CD14-positive monocyte (primary cell): ENCODE measurements at regions not wholly inside any gene's neighbourhood (a gene's known extent, or its start where the extent isn't known, plus 50 kb on each side); places are given as distances from the start of the nearest gene placed in this dataset.

Source experiments
- DNase-seq, 3 donors: peaks; one replicate each; pipeline ENCODE4 v3.0.0-alpha.2; 2011 to 2022
- H2AFZ ChIP-seq: 2 replicates; pipeline ENCODE4 v1.6.0; 2012; ENCODE audit warnings: mild to moderate bottlenecking, low read depth, low read length, inconsistent platforms; ENCODE audit not compliant: insufficient read depth, poor library complexity, severe bottlenecking
- H3K27ac ChIP-seq, 2 donors: 1 replicate in 1 of 2; 2 replicates in 1 of 2; pipeline ENCODE4 v1.5.1; 2012 to 2013; ENCODE audit warnings: low read length in 2 of 2, control low read depth in 1 of 2, inconsistent platforms in 1 of 2, low read depth in 1 of 2, mild to moderate bottlenecking in 1 of 2
- H3K27me3 ChIP-seq, 2 donors: one replicate each; pipeline versions ENCODE4 v1.6.0 to v1.6.1; 2011 to 2013; ENCODE audit warnings: low read length in 2 of 2; ENCODE audit not compliant: control insufficient read depth in 2 of 2, insufficient read depth in 2 of 2
- H3K36me3 ChIP-seq, 2 donors: replicated peaks in 1 of 2; 1 replicate in 1 of 2; 2 replicates in 1 of 2; pipeline versions ENCODE4 v1.5.1 to v1.6.1; 2012 to 2013; ENCODE audit warnings: low read length in 2 of 2, control low read depth in 1 of 2, inconsistent platforms in 1 of 2, mild to moderate bottlenecking in 1 of 2; ENCODE audit not compliant: insufficient read depth in 2 of 2, control insufficient read depth in 1 of 2
- H3K4me1 ChIP-seq, 2 donors: 1 replicate in 1 of 2; 2 replicates in 1 of 2; pipeline versions ENCODE4 v1.5.1 to v1.6.1; 2012 to 2013; ENCODE audit warnings: low read length in 2 of 2, control low read depth in 1 of 2, inconsistent platforms in 1 of 2, mild to moderate bottlenecking in 1 of 2, moderate library complexity in 1 of 2; ENCODE audit not compliant: insufficient read depth in 2 of 2, control insufficient read depth in 1 of 2
- H3K4me2 ChIP-seq: replicated peaks from 2 replicates; pipeline ENCODE3; 2012; ENCODE audit warnings: low read length, moderate library complexity, mild to moderate bottlenecking; ENCODE audit not compliant: poor library complexity, severe bottlenecking; ENCODE audit errors: extremely low read depth
- H3K4me3 ChIP-seq, 3 experiments: fragments of 200-600 bp in 1 of 3; sonication (generic) in 1 of 3; replicated peaks in 1 of 3; 1 replicate in 2 of 3; 2 replicates in 1 of 3; pipeline ENCODE4 v1.5.1; 2011 to 2013; ENCODE audit warnings: low read length in 3 of 3, mild to moderate bottlenecking in 3 of 3, control low read depth in 2 of 3, low read depth in 2 of 3, inconsistent platforms in 1 of 3, moderate library complexity in 1 of 3
- H3K79me2 ChIP-seq: 2 replicates; pipeline ENCODE4 v1.6.0; 2012; ENCODE audit warnings: mild to moderate bottlenecking, control low read depth, inconsistent platforms, low read length, moderate library complexity; ENCODE audit not compliant: insufficient read depth
- H3K9ac ChIP-seq: 2 replicates; pipeline ENCODE4 v1.6.0; 2017; ENCODE audit warnings: low read length, mild to moderate bottlenecking; ENCODE audit not compliant: insufficient read depth, poor library complexity, severe bottlenecking
- H3K9me3 ChIP-seq, 2 donors: replicated peaks in 1 of 2; 1 replicate in 1 of 2; 2 replicates in 1 of 2; pipeline versions ENCODE4 v1.5.1 to v1.6.1; 2012 to 2013; ENCODE audit warnings: low read length in 2 of 2, control low read depth in 1 of 2; ENCODE audit not compliant: control insufficient read depth in 1 of 2, insufficient read depth in 1 of 2
- H4K20me1 ChIP-seq: 2 replicates; pipeline ENCODE4 v1.6.0; 2012; ENCODE audit warnings: mild to moderate bottlenecking, low read length, control low read depth, moderate library complexity; ENCODE audit not compliant: insufficient read depth
- H3K27ac Mint-ChIP-seq, 7 donors: one replicate each; pipeline ENCODE4 v1.8.0; 2020; ENCODE audit warnings: mild to moderate bottlenecking in 7 of 7, mixed read lengths in 7 of 7, moderate library complexity in 6 of 7, inconsistent platforms in 2 of 7
- H3K27me3 Mint-ChIP-seq, 3 donors: one replicate each; pipeline ENCODE4 v1.8.0; 2021 to 2022; ENCODE audit warnings: low read depth in 3 of 3, mild to moderate bottlenecking in 3 of 3, mixed read lengths in 3 of 3, moderate library complexity in 3 of 3, inconsistent platforms in 1 of 3
- H3K36me3 Mint-ChIP-seq, 2 donors: one replicate each; pipeline ENCODE4 v1.8.0; 2020; ENCODE audit warnings: mixed read lengths in 2 of 2, inconsistent platforms in 1 of 2, mild to moderate bottlenecking in 1 of 2
- H3K4me1 Mint-ChIP-seq: one replicate; pipeline ENCODE4 v1.8.0; 2020; ENCODE audit warnings: mild to moderate bottlenecking, mixed read lengths
- H3K4me3 Mint-ChIP-seq, 2 donors: one replicate each; pipeline ENCODE4 v1.8.0; 2020; ENCODE audit warnings: mild to moderate bottlenecking in 2 of 2, mixed read lengths in 2 of 2, moderate library complexity in 1 of 2
- H3K9me3 Mint-ChIP-seq, 7 donors: one replicate each; pipeline ENCODE4 v1.8.0; 2020 to 2022; ENCODE audit warnings: mixed read lengths in 7 of 7, mild to moderate bottlenecking in 6 of 7, moderate library complexity in 6 of 7, inconsistent platforms in 2 of 7
- CTCF ChIP-seq: fragments of 200-600 bp; IDR thresholded peaks from one replicate; pipeline ENCODE4 v1.8.0; 2022; ENCODE audit warnings: antibody characterized with exemption, mild to moderate bottlenecking
- WGBS: methylation state at CpG from one replicate; pipeline ENCODE4 v1.1.5; 2013; ENCODE audit warnings: missing lambda C conversion rate; ENCODE audit not compliant: insufficient coverage; 5-methylcytosine and 5-hydroxymethylcytosine counted together
- intact Hi-C, 2 donors: fragments of 100-400 bp; cut with micrococcal nuclease; formaldehyde crosslinking; loops; one replicate each; pipeline versions ENCODE4 v1.15.0 to v1.15.1; 2023

GRCh38 chr1:222073307-222073995, 331.6 kb upstream of the DUSP10 start:
- Histone ChIP-seq H3K4me2 (no peak overlapping the region), H3K9ac (no peak overlapping the region), H3K79me2 (no peaks in the 10 kb centered on the region), H3K4me1 (no peaks in the 10 kb centered on the region), H2AFZ (no peak overlapping the region), H3K9me3 (no peaks in the 10 kb centered on the region), H3K27me3 (no peaks in the 10 kb centered on the region), H3K27ac (no peak overlapping the region), H4K20me1 (no peaks in the 10 kb centered on the region), H3K36me3 (no peaks in the 10 kb centered on the region), H3K4me3 (no peak overlapping the region)
- intact Hi-C loops, result no loop called here
- DNase-seq, result no peak
- H3K36me3 Mint-ChIP-seq, result no peaks in the 10 kb centered on the region
- no peaks in the 10 kb centered on the region for H3K4me1 Mint-ChIP-seq
- TF ChIP-seq CTCF, result no peak
- H3K27ac Mint-ChIP-seq, result no peak overlapping the region
- H3K9me3 Mint-ChIP-seq, result no peaks in the 10 kb centered on the region
- H3K4me3 Mint-ChIP-seq, result no peak overlapping the region
- WGBS, result no CpG with 5 or more reads among the region's 2 CpGs
- H3K27me3 Mint-ChIP-seq, result peaks cover 0 to 1% (median 0%) of the 10 kb centered on the region in 3 donors

GRCh38 chr1:222071387-222071786, 329.5 kb upstream of the DUSP10 start:
- Mint-ChIP-seq H3K4me1 (no peaks in the 10 kb centered on the region), H3K36me3 (no peaks in the 10 kb centered on the region), H3K9me3 (peaks cover 0 to 8% (median 2%) of the 10 kb centered on the region in 7 donors), H3K27ac (no peak overlapping the region), H3K4me3 (no peak overlapping the region), H3K27me3 (peaks cover 0 to 1% (median 0%) of the 10 kb centered on the region in 3 donors)
- intact Hi-C loops, result no loop called here
- Histone ChIP-seq H3K4me1 (no peaks in the 10 kb centered on the region), H3K79me2 (no peaks in the 10 kb centered on the region), H3K4me2 (no peak overlapping the region), H3K27ac (no peak overlapping the region), H3K9me3 (peaks cover 0 to 3% of the 10 kb centered on the region in 2 donors), H4K20me1 (no peaks in the 10 kb centered on the region), H3K27me3 (no peaks in the 10 kb centered on the region), H3K9ac (no peak overlapping the region), H2AFZ (no peak overlapping the region), H3K4me3 (no peak overlapping the region), H3K36me3 (no peaks in the 10 kb centered on the region)
- no peak for DNase-seq
- WGBS, result 81% methylated on average over 3 of the region's 5 CpGs
- no peak for TF ChIP-seq CTCF
